Daoy (cell line): ENCODE measurements at regions not wholly inside any gene's neighbourhood (a gene's known extent, or its start where the extent isn't known, plus 50 kb on each side); places are given as distances from the start of the nearest gene placed in this dataset.

ENCODE experiments used
- DNase-seq: peaks from one replicate; pipeline ENCODE4 v3.0.0-alpha.2; 2015; ENCODE audit warnings: low read depth

DNA sequence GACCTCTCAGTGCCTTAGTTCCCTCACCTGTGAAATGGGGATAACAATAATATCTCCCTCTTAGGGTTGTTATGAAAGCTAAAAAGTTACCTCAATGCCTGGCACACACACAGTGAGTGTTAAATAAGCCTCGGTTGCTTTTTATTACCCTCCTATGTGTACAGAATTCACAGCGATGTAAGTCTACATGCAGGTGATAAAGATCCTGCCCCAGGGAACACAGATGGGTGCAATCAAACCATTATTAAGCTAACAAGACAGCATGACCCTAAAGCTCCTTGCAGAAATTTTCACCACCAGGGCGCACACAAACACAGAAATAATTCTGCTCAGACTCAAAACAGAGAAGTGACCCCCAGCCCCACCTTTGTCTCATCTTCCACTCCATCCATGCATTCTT, 261.9 kb downstream of the SNX10 start:
- no peak for DNase-seq

GRCh38 chr7:26554952-26555351, 263.3 kb downstream of the SNX10 start:
- no peak for DNase-seq

GRCh38 chr7:26556061-26556881, 264.6 kb downstream of the SNX10 start:
- no peak for DNase-seq

DNA sequence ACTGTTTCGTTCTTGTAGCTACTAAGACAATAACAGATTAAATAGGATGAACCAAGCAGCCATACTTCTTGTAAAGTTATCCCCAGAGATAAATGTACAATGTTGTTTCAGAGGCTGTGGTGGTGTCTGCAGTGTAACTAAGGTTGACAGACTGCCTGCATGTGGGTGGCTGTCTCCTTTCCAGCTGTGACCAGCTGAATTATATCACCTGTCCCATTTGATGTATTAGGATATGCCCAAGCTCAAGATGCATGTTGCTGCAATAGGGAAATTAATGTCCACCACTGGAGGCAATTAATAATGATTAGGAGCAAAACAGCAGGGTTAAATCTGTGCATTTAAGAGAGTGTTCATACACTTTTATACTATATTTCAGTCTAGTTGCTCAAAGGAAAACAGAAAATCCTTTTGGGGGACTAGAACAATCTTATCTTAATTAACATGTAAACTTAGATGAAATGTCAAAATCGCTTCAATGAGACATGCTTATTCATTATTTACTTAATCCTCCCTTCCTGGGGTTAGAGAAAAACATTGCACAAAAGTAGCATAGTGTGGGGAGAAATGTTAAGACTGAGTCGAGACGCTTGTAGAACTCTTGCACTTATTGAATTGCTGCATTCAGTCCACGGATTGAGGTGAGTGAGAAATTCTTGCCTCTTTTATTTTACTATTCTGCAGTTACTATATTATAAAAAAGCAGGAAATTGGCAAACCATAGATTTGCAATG, 269.0 kb downstream of the SNX10 start:
- no peak for DNase-seq

DNA sequence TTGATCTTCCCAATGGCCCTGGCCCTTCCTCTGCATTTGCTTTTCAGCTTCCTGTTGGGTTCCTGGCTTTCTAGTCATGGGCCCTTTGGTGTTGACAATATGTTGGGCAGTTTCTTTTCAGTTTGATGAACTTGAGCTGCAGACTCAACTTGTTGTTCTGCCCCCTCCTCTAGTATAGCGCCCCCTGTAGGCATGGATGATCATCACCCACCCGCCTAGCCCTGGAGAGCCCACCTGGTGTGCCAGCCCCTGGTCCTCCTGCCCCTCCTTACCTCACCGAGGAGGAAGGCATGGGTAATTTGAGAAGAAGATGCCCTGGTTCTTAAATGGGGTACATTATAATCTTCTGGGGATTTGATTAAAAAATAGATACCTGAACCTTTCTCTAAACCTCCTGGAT, 271.2 kb downstream of the SNX10 start:
- DNase-seq: no peak

GRCh38 chr7:26563406-26563805, 271.7 kb downstream of the SNX10 start:
- no peak for DNase-seq

- DNase-seq: no peak
Observed at GRCh38 chr7:26567266-26567665, 275.6 kb downstream of the SNX10 start.

DNA sequence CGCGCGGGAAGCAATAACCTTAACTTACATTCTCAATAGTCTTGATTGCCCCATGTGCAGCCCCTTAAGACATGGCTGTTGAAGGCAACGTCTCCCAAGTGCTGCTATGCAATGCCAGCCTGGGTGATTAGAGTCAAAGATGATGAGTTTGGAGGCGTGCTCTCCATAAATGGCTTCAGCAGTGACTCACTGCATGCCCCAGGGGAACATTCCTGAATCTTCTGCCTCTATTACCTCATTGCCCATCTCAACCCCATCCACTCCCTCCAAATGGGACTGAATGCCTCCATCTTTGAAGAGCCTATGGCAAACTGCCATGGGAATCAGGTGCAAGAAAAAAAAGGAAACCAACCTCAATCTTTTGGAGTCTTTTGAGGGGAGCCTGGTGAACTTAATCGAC, 282.8 kb downstream of the SNX10 start:
- peak; percentile 83 for DNase-seq

GRCh38 chr7:26580064-26580591, 284.3 kb downstream of the SKAP2 start:
- DNase-seq: peak; percentile 40

DNA sequence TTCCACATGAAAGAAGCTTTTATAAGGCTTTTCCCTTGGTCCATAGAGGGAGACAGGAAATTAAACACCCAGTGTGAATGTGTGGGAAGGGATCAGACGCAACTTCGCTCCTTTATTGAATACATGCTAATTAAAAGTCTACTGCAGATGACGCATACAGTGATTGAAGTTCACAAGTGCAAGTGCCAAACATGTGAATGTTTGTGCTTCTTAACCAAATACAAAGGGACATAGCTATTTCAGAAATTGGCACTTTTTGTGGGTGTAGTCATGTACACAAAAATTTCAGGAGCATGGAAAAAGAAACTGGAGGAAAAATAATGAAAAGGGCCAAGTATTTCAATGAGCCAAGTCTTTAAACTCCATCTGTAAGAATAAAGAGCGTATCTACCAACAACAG, 283.7 kb downstream of the SKAP2 start:
- DNase-seq: peak; percentile 42

DNA sequence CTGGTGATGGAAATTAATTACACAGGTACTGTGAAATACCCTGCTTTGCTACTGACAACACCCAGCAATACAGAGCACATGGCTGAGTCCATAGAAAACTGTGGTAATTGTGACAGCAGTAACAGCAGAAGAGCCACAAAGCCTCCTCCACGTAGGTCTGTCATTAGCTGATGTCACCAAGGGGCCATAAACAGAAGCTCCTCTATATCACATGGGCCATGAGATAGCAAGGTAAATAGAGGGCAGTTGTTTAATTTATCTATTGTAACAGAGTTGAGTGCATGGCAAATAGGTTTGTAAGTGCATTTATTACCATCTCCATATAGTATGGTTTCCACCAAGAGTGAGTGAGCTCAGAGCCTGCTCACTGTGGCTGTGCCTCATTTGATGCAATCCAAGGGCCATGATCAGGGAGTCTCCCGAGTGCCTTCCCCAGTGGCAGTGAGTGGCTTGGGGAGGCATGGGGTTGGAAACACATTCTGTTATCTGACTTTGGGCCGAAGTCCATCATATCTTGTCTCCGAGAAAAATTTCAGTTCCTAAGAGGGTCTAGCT, 281.2 kb downstream of the SKAP2 start:
- DNase-seq: no peak

DNA sequence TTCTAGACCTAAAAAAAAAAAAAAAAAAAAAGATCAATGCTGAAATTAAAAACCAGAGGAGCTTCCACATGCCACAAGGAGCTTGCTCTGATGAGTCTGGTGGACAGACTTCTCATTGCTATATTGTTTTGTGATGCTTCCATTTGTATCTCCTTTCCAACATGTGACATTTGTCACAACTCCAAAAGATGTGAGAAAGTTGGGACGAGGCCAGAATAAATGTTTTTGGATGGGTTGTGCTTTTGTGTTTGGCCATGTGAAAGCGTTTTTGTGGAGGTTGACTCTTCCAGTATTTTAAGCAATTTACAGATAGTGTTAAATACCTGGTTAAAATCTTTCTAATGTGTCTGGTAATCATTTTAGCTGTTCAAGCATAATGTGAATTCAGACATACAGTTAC, 280.1 kb downstream of the SKAP2 start:
- DNase-seq: no peak

GRCh38 chr7:26584987-26585665, 279.3 kb downstream of the SKAP2 start:
- DNase-seq: no peak

- no peak for DNase-seq
Observed at GRCh38 chr7:26587536-26587935, 276.9 kb downstream of the SKAP2 start.

GRCh38 chr7:26588511-26588910, 275.9 kb downstream of the SKAP2 start:
- DNase-seq: no peak

- no peak for DNase-seq
Observed at GRCh38 chr7:26590709-26591108, 273.7 kb downstream of the SKAP2 start.

DNA sequence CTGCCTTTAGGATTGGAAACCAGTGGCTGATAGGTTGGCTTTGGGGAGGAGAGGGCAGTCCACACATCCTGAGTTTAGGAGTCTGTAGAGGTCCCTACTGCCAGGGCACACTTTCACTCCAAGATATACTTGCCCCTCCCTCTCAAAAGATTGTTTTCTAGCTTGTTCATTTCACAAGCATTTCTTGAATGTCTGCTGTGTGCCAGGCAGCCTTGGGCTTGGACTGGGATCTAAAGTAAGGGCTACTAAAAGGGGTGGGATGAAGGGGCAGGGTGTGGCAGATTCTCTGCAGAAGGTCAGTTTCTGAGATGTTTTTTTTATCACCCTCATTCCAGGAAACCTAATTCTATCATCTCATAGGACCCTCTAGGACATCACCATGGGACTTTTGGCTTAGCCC, 272.4 kb downstream of the SKAP2 start:
- no peak for DNase-seq

DNA sequence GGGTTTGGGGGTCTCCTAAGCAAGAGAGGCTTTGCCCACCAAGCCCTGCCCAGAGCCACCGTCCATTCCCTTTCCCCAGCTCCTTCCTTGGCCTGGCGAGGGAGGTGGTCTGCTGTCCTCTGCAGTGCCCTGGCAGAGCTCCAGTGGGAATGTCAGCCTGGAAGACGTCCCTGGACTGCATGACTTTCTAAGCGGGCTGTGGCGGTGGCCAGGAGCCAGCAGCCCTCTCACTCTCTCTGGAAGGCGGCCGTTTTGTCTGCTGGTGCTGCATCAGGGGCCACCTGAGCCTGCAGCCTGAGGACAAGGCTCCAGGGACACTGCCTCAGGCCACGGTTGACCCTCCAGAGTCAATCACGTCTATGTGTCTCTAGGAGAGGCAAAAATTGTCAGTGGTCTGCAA, 271.0 kb downstream of the SKAP2 start:
- peak; percentile 27 for DNase-seq

DNA sequence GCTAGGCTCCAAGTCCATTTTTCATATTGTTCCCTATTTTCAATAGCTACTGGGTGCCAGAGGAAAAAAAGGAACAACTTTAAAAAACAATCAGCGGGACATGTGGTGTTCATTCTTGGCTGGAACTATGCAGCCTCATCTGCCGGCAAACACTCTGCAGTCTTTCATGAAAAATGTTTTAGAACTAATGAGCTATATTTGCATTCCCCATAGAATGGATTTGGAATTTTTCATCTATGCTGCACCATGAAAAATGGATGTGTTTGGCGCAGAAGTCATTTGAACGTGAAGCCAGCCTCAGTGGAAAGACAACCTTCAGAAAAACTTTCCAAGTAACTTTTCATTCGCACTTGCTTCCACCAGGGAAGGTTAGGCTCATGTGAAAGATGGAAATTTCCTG, 270.5 kb downstream of the SKAP2 start:
- DNase-seq: no peak

GRCh38 chr7:26594553-26594952, 269.8 kb downstream of the SKAP2 start:
- DNase-seq: no peak

DNA sequence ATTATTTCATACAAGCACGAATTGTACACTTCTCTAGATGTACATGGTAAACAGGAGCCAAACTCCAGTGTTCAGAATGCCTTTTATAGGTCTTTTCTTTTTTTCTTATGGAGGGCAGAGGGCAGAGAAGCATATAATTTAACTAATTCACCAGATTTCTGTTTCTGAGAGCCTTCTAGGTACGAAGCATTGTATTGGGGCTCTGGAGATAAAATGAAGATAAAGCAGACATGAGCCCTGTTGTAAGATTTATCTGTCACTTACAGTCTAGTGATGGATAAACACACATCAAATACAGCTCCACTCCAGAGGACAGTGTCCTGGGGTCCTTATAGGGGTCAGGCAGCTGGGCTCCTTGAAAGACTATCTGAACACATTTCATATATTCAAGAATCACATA, 265.5 kb downstream of the SKAP2 start:
- no peak for DNase-seq

- no peak for DNase-seq
Observed at GRCh38 chr7:26599982-26600381, 264.4 kb downstream of the SKAP2 start.
